IgD-negative memory B cell (primary cell): ENCODE measurements at regions not wholly inside any gene's neighbourhood (a gene's known extent, or its start where the extent isn't known, plus 50 kb on each side); places are given as distances from the start of the nearest gene placed in this dataset.
"Not testable (repeated sequence)": the region's sequence is repeated elsewhere in the genome, so short reads cannot be mapped to it uniquely, and the experiment has no call there.

Experiments used
- H3K27ac Mint-ChIP-seq, 3 donors: one replicate each; pipeline ENCODE4 v1.8.0; 2020 to 2022; ENCODE audit warnings: mild to moderate bottlenecking in 3 of 3, mixed read lengths in 3 of 3, moderate library complexity in 1 of 3
- H3K27me3 Mint-ChIP-seq: one replicate; pipeline ENCODE4 v1.8.0; 2021; ENCODE audit warnings: mixed read lengths
- H3K36me3 Mint-ChIP-seq: one replicate; pipeline ENCODE4 v1.8.0; 2020; ENCODE audit warnings: mild to moderate bottlenecking, mixed read lengths
- H3K4me1 Mint-ChIP-seq, 3 donors: one replicate each; pipeline ENCODE4 v1.8.0; 2020 to 2022; ENCODE audit warnings: mixed read lengths in 3 of 3, mild to moderate bottlenecking in 1 of 3
- H3K4me3 Mint-ChIP-seq, 4 donors: one replicate each; pipeline ENCODE4 v1.8.0; 2020 to 2022; ENCODE audit warnings: mild to moderate bottlenecking in 4 of 4, mixed read lengths in 4 of 4, moderate library complexity in 3 of 4
- H3K9me3 Mint-ChIP-seq, 3 donors: one replicate each; pipeline ENCODE4 v1.8.0; 2020 to 2021; ENCODE audit warnings: mixed read lengths in 3 of 3, mild to moderate bottlenecking in 1 of 3

DNA sequence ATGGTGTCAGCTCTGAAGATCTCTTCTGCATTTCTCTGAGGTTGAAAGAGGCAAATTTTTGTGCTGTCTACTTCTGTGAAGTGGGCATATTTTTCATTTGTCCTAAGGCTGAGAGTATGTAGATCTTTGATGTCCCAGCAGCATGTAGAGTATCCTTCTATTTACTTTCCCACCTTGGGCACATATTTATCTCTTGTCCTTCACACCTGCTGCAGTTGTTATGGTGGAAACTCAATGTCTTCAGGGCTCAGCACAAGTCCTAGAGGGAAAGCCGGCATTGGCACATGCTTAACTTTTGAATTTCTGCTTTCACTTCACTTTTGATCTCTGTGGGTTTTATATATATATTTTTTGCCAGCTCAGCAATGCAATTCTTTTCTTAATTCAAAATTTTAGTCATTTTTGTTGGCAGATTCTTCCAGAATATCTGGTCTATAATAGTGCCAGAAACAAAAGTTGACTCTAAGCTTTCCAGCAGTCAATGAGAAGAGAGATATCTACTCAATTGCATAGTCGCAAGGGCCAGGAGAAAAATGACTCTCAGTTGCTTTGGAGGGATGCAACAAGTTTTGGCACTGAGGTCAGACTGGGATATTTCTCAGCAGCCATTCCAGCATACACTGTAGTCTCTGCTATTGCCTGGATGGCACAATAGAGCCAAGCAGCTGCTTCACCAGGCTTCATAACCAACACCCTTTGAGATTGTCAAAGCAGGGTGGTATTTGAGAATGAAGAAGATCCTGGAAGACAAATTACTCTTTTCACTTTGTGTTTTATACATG is 127.8 kb upstream of the FAT1 start:
- Mint-ChIP-seq H3K36me3 (no peaks in the 10 kb centered on the region), H3K27me3 (no peaks in the 10 kb centered on the region), H3K9me3 (peaks cover 6 to 14% (median 7%) of the 10 kb centered on the region in 3 donors), H3K4me3 (no peak overlapping the region), H3K4me1 (no peaks in the 10 kb centered on the region), H3K27ac (no peak overlapping the region)

DNA sequence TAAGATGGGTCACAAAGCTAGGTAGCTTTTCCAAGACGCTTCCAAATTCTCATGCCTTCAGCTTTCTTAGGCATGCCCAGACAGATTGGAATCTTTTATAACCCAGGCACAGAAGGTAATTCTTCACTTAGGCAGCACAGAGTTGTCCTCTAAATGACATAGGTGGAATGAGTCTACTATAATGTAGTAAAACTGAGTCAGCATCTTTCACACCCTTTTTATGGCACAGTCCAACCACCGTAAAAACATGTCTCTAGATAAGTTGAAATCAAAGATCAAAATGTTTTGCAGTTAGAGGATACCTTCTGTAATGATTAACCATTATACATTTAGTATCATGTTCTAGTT is 128.4 kb upstream of the FAT1 start:
- H3K4me3 Mint-ChIP-seq: no peak overlapping the region
- H3K9me3 Mint-ChIP-seq: peaks cover 6 to 14% (median 8%) of the 10 kb centered on the region in 3 donors
- H3K27me3 Mint-ChIP-seq: no peaks in the 10 kb centered on the region
- no peaks in the 10 kb centered on the region for H3K4me1 Mint-ChIP-seq
- no peaks in the 10 kb centered on the region for H3K36me3 Mint-ChIP-seq
- H3K27ac Mint-ChIP-seq: no peak overlapping the region

DNA sequence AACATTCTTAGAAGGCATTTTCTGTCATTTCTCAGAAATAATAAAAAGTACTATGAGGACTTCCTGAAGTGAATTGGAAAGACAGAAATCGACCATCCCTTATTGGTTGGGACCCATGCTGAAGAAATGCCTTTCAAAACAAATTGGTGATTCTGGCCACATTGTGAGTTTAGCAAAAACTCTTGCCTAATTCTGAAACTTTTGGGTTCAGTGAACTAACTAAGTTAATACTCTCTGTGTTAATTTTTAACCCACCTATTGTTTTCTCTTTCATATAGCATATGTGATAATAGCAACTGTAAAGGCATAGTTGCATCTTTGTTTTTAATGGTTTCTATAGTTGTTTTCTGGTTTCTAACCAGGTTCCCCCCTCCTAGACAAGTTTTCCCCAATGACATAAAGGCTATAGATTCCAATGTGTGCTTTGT is 129.3 kb upstream of the FAT1 start:
- Mint-ChIP-seq H3K27me3 (no peaks in the 10 kb centered on the region), H3K9me3 (peaks cover 6 to 10% (median 7%) of the 10 kb centered on the region in 3 donors), H3K27ac (no peak overlapping the region), H3K4me1 (no peaks in the 10 kb centered on the region), H3K4me3 (no peak overlapping the region), H3K36me3 (no peaks in the 10 kb centered on the region)

DNA sequence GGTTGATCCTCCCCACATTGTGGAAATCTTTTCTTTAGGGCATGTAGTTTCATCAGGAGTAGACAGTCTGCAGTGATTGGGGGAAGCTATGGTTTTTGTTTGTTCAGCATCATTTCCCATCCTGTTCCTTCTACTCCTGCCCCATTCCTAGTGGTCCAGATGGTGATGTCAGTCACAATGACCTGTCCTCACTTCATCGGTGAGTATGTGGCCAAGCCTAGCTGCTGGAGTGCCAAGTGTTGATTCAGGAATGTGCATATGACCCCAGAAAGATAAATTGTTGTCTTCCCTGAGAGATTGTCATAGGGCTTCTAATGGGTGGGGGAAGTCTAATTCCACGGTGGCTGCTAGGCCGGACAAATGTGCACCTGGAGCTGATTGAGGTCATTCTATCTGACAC is 130.6 kb upstream of the FAT1 start:
- Mint-ChIP-seq H3K27ac (no peak overlapping the region), H3K4me1 (no peaks in the 10 kb centered on the region), H3K9me3 (peaks cover 6 to 10% (median 7%) of the 10 kb centered on the region in 3 donors), H3K27me3 (no peaks in the 10 kb centered on the region), H3K4me3 (no peak overlapping the region), H3K36me3 (no peaks in the 10 kb centered on the region)

DNA sequence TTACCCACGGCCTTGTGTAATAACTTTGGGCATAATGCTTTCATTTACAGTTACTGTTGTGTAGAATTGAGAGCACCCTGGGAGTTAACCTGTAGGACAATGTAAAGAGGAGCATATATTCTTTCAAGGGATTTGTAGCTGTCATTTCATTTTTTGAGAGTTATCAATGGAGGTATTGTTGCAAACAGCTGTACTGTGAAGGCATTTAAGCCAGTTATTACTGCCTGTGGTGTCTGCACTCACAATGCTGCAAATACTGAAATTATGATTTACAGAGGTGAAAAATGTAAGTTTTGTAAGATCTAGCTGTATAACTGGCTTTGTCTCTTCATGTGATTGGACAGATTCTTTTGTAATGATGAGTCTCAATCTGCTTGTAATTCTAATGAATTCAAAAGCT is 131.5 kb upstream of the FAT1 start:
- Mint-ChIP-seq H3K4me3 (no peak overlapping the region), H3K36me3 (no peaks in the 10 kb centered on the region), H3K27ac (no peak overlapping the region), H3K4me1 (no peaks in the 10 kb centered on the region), H3K27me3 (no peaks in the 10 kb centered on the region), H3K9me3 (peaks cover 6 to 7% (median 7%) of the 10 kb centered on the region in 3 donors)

DNA sequence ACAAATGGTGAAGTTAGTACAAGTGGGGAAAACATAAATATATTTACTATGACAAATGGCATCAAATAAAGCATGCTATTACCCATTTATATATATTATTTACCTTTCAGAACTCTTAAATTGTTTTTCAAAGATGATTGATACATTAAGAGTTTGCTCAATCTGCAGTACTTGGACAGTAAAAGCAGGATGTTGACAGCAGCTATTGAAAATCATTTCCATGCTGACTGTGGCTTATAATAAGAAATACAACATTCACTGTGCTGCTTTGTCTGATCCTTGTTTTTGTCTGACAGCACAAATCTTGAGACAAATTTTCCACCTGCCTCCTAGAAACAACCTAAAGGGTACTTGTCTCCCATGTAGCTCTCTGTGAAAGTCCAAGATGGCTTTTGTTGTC is 134.1 kb upstream of the FAT1 start:
- H3K27ac Mint-ChIP-seq: no peak overlapping the region
- no peaks in the 10 kb centered on the region for H3K27me3 Mint-ChIP-seq
- H3K4me1 Mint-ChIP-seq: no peaks in the 10 kb centered on the region
- H3K4me3 Mint-ChIP-seq: no peak overlapping the region
- H3K36me3 Mint-ChIP-seq: no peaks in the 10 kb centered on the region
- peaks cover 0 to 7% (median 2%) of the 10 kb centered on the region in 3 donors for H3K9me3 Mint-ChIP-seq

DNA sequence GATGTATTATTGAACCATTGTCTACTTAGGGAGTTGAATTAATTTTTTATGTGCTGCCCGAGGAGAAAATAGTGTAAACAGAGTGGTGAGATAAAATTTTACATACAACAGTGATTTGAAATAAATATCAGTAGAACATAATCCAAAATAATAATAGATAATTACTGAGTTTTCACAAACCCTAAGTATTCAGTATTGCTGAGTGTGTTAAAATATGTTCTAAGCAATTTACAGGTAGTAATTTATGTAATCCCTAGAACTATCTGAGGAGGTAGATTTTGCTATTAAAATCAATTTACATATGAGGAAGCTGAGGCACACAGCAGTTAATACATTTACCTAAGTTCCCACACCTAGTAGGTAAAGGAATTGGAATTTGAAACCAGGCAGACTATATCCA is 134.7 kb upstream of the FAT1 start:
- peaks cover 2 to 9% (median 2%) of the 10 kb centered on the region in 3 donors for H3K9me3 Mint-ChIP-seq
- H3K27ac Mint-ChIP-seq: no peak overlapping the region
- no peaks in the 10 kb centered on the region for H3K36me3 Mint-ChIP-seq
- no peaks in the 10 kb centered on the region for H3K27me3 Mint-ChIP-seq
- peaks cover 0 to under 1% (median 0%) of the 10 kb centered on the region in 3 donors for H3K4me1 Mint-ChIP-seq
- H3K4me3 Mint-ChIP-seq: no peak overlapping the region

DNA sequence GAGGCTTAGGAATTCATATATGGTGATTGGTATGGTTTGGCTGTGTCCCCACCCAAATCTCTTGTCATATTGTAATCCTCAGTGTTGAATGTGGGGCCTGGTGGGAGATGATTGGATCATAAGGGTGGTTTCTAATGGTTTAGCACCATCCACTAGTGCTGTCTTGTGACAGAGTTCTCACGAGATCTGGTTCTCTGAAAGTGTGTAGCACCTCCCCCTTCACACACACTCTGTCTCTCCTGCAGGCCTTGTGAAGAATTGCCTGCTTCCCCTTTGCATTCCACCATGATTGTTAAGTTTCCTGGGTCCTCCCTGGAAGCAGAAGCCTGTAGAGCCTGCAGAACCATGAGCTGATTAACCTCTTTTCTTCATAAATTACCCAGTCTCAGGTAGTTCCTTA is 135.8 kb upstream of the FAT1 start:
- Mint-ChIP-seq H3K36me3 (no peaks in the 10 kb centered on the region), H3K4me1 (peaks cover 0 to 4% (median 0%) of the 10 kb centered on the region in 3 donors), H3K27me3 (no peaks in the 10 kb centered on the region), H3K27ac (no peak overlapping the region), H3K4me3 (no peak overlapping the region), H3K9me3 (peaks cover 2 to 13% (median 11%) of the 10 kb centered on the region in 3 donors)

DNA sequence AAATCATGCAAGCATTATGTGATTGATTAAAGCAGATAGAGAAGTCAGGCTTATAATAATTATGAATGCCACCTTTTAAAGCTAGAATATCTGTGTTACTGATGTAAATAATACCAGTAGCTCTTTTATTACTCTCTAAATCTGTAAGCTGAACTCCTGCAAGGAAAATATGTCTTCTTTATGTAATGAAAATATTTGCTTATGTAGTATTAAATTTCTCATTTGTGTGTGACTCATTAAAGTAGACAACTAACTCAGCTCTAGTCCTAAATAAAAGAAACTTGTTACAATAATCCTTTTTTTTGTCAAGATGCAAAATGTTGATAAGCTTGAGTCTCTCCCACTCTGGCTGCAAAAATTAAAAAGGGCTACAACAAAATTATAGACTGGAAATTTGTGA is 137.7 kb upstream of the FAT1 start:
- H3K4me3 Mint-ChIP-seq: no peak overlapping the region
- H3K27ac Mint-ChIP-seq: no peak overlapping the region

DNA sequence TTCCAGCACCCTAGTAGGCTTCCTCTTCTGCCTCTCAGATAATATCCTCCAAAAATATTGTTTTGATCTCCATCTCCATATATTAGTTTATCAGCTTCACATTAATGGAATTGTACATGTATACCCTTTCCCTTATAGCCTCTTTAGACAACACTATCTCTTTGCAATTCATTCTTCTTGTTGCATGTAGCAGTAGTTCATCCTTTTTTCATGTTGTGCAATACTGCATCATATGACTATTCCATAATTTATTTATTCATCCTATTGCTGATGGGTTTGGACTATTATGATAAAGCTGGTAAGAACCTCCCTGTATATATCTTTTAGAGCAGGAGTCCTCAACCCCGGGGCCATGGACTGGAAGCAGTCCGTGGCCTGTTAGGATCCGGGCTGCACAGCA is 148.2 kb upstream of the FAT1 start:
- no peaks in the 10 kb centered on the region for H3K27me3 Mint-ChIP-seq
- peaks cover 5 to 20% (median 8%) of the 10 kb centered on the region in 3 donors for H3K9me3 Mint-ChIP-seq
- H3K4me3 Mint-ChIP-seq: no peak overlapping the region
- peaks cover 1% of the 10 kb centered on the region for H3K36me3 Mint-ChIP-seq
- H3K27ac Mint-ChIP-seq: no peak overlapping the region
- no peaks in the 10 kb centered on the region for H3K4me1 Mint-ChIP-seq

More for the DNA sequence above, 137.7 kb upstream of the FAT1 start:
- Mint-ChIP-seq H3K36me3 (no peaks in the 10 kb centered on the region), H3K9me3 (peaks cover 0 to 13% (median 11%) of the 10 kb centered on the region in 3 donors), H3K27me3 (no peaks in the 10 kb centered on the region), H3K4me1 (peaks cover 0 to 4% (median 0%) of the 10 kb centered on the region in 3 donors)

DNA sequence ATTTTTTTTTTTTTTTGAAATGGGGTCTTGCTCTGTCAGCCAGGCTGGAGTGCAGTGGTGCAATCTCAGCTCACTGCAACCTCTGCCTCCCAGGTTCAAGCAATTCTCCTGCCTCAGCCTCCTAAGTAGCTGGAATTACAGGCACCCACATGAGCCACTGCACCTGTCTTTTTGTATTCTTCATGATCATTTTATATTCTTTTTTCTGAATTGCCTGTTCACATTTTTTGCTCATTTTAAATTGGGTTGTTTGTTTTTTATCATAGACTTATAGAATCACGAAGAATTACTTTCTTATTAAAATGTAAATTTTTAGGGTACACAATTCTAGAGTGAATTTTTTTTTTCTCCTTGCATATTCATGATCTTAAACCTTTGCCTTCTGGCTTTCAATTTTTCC is 149.4 kb upstream of the FAT1 start:
- H3K9me3 Mint-ChIP-seq: peaks cover 5 to 18% (median 8%) of the 10 kb centered on the region in 3 donors
- not testable (repeated sequence) for H3K36me3 Mint-ChIP-seq, H3K4me1 Mint-ChIP-seq, H3K27ac Mint-ChIP-seq, H3K4me3 Mint-ChIP-seq, H3K27me3 Mint-ChIP-seq

DNA sequence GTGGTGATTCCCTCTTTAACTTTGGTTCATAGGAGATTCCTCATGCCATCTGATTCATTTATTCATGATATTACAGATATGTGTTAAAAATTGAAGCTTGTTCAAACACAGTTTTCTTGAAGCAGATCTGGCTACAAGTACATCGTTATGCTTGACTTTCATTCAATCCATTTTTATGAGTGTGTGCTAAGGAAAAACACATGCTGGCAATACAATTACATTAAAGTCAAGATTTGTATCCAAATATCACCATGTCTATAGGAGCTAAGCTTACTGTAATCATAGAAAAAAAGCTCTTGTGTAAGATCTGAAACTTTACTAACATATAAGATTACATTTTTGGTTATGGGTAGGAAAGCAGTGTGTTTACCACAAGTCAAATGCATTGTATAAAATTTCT is 151.8 kb upstream of the FAT1 start:
- peaks cover 1% of the 10 kb centered on the region for H3K36me3 Mint-ChIP-seq
- no peak overlapping the region for H3K27ac Mint-ChIP-seq
- no peaks in the 10 kb centered on the region for H3K4me1 Mint-ChIP-seq
- H3K27me3 Mint-ChIP-seq: no peaks in the 10 kb centered on the region
- no peak overlapping the region for H3K4me3 Mint-ChIP-seq
- peaks cover 5 to 18% (median 12%) of the 10 kb centered on the region in 3 donors for H3K9me3 Mint-ChIP-seq

DNA sequence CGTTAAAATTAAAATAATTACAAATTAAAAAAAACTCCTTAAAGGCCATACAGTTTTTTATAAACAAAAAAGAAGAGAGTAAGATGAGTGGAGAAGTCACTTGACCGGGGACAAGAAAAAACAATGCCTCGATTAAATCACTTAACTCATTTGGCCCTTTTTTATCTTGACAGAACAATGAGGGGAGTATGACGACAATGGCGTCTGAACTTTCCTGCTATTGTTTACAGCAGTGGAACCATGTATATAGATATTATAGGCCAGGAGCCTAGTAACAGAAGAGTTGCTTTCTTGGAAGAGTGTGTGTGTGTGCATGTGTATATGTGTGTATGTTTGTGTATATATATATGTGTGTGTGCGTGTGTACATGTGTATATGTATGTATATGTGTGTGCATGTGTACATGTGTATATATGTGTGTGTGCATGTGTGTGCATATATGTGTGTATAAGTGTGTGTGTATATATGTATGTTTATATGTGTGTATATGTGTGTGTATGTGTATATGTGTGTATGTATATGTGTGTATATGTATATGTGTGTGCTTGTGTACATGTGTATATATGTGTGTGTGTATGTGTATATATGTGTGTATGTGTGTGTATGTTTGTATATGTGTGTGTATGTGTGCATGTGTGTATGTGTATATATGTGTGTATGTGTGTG is 153.4 kb upstream of the FAT1 start:
- no peaks in the 10 kb centered on the region for H3K4me1 Mint-ChIP-seq
- peaks cover 1% of the 10 kb centered on the region for H3K36me3 Mint-ChIP-seq
- H3K27me3 Mint-ChIP-seq: no peaks in the 10 kb centered on the region
- H3K27ac Mint-ChIP-seq: no peak overlapping the region
- H3K4me3 Mint-ChIP-seq: no peak overlapping the region
- peaks cover 5 to 10% (median 10%) of the 10 kb centered on the region in 3 donors for H3K9me3 Mint-ChIP-seq

DNA sequence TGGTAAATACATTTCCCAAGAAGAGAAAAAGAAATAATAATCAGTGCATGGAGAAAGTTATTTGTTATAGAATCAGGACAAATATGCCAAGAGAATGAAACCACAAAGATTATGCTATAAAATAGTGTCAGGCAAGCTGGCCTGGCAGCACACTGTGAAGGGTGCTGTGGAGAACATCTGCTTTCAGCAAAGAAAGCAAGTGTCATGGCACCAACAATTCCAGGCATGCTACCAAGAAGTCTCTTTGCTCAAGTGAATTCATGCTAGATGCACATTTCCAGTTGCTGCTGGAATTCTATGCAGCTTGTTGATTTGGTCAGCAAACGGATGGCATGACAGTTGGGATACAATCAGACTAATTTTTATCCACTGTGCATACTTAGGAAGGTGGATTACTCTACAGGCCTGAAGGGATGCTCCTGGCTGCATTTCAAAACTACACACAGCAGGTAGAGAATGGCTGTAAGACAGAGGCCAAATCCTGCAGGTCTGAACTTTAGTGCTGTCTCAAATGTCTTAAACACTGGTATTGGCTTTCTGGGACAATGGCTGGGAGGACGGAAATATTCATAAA is 154.6 kb upstream of the FAT1 start:
- Mint-ChIP-seq H3K4me3 (peak overlapping the region in 1 of 4 donors; percentile 5), H3K27me3 (no peaks in the 10 kb centered on the region), H3K4me1 (no peaks in the 10 kb centered on the region), H3K27ac (no peak overlapping the region), H3K36me3 (peaks cover 1% of the 10 kb centered on the region), H3K9me3 (peaks cover 5 to 10% (median 7%) of the 10 kb centered on the region in 3 donors)

DNA sequence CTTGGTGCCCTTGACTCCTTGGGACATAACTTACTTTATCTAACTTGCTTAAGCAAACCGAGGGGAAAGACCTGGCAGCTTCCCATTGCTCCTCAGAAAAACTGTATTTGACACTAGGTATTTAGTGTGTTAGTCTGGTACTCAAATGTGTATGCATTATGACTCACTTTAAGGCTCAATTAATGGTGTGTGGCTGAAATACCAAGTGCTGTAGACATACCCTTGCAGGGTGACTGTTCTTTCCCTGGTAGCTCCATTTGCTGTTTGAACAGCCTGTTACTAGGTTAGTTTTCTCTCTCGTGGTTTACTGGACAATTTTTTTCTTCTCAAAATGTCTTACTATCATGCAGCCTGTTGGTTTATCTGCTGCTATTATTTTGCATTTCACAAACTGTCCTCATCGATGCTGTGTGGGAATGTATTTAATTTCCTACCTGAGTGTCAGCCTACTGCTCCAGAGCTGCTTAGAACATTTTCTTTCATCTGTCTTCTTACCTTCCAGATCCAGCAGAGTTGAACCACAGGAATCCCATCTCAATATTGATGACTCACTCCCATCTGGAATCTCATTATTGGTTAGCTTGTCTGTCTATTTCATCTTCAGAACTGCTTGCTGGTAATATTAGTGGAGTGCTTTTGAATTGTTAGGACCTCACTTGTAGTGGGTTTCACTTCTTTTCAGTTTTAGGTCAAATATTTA is 158.0 kb upstream of the FAT1 start:
- no peak overlapping the region for H3K27ac Mint-ChIP-seq

More for the DNA sequence above, 158.0 kb upstream of the FAT1 start:
- Mint-ChIP-seq H3K9me3 (peaks cover 0 to 7% (median 2%) of the 10 kb centered on the region in 3 donors), H3K27me3 (no peaks in the 10 kb centered on the region), H3K4me3 (no peak overlapping the region), H3K4me1 (no peaks in the 10 kb centered on the region), H3K36me3 (no peaks in the 10 kb centered on the region)
